GM12878 (cell line): ENCODE measurements at regions not wholly inside any gene's neighbourhood (a gene's known extent, or its start where the extent isn't known, plus 50 kb on each side); places are given as distances from the start of the nearest gene placed in this dataset.

Experiments
- ATAC-seq: fragments of 200-7000 bp; cut with Tn5 transposase; 3 replicates; pipeline ENCODE4 v1.9.1; 2020; ENCODE audit warnings: mild to moderate bottlenecking, moderate library complexity
- BruUV-seq: library from RNA; stranded (reverse); fragments of 400-500 nt; replicated peaks from 2 replicates; lab custom pipeline; 2021; lab: Mats Ljungman, UMichigan
- CTCF ChIA-PET: fragments of 300-600 bp; sonication (Branson Sonifier 250); formaldehyde crosslinking; extraction: SDS; loops from one replicate; lab custom pipeline; 2021; ENCODE audit warnings: inconsistent platforms; lab: Yijun Ruan, JAX
- POLR2A ChIA-PET: fragments of 350-600 bp; formaldehyde crosslinking; extraction: SDS; loops from one replicate; lab custom pipeline; 2021; ENCODE audit warnings: inconsistent platforms; lab: Charles Lee
- RAD21 ChIA-PET: fragments of 300-600 bp; sonication (Branson Sonifier 250); formaldehyde crosslinking; loops from one replicate; lab custom pipeline; 2023; ENCODE audit warnings: antibody characterized with exemption; ENCODE audit not compliant: unreplicated experiment; lab: Charles Lee
- SMC1A ChIA-PET: fragments of 300-600 bp; sonication (Branson Sonifier 250); formaldehyde crosslinking; loops from one replicate; lab custom pipeline; 2023; ENCODE audit not compliant: unreplicated experiment, uncharacterized antibody; lab: Charles Lee
- DNase-seq: peaks from one replicate; pipeline ENCODE4 v3.0.0-alpha.2; 2011; ENCODE audit warnings: low read depth, low spot score
- FAIRE-seq: peaks from 3 replicates; lab custom pipeline; 2011; peaks lifted over from hg19 to GRCh38; lab: Jason Lieb, UNC
- H2AFZ ChIP-seq: 2 replicates; pipeline ENCODE4 v1.6.0; 2011; ENCODE audit warnings: low read depth, low read length, control low read depth; ENCODE audit not compliant: control insufficient read depth
- H3K27ac ChIP-seq: 2 replicates; pipeline ENCODE4 v1.5.1; 2011; ENCODE audit warnings: control low read depth; ENCODE audit not compliant: control insufficient read depth, insufficient read depth
- H3K27me3 ChIP-seq, 2 experiments: replicated peaks in 1 of 2; 2 replicates each; pipeline versions ENCODE4 v1.6.0 to v1.6.1; 2011; ENCODE audit warnings: low read length in 1 of 2; ENCODE audit not compliant: control insufficient read depth in 2 of 2, insufficient read depth in 2 of 2
- H3K36me3 ChIP-seq, 2 experiments: 2 replicates each; pipeline ENCODE4 v1.5.1; 2011; ENCODE audit warnings: low read length in 1 of 2; ENCODE audit not compliant: control insufficient read depth in 2 of 2, insufficient read depth in 2 of 2
- H3K4me1 ChIP-seq: 2 replicates; pipeline ENCODE4 v1.6.1; 2011; ENCODE audit warnings: mild to moderate bottlenecking, low read length, moderate library complexity, mixed read lengths; ENCODE audit not compliant: control insufficient read depth, insufficient read depth
- H3K4me2 ChIP-seq: 2 replicates; pipeline ENCODE4 v1.6.0; 2011; ENCODE audit warnings: control low read depth; ENCODE audit not compliant: control insufficient read depth, insufficient read depth
- H3K4me3 ChIP-seq: fragments of 200-600 bp; sonication (generic); 2 replicates; pipeline ENCODE4 v1.5.1; 2016
- H3K79me2 ChIP-seq: 2 replicates; pipeline ENCODE4 v1.6.0; 2011; ENCODE audit warnings: low read length; ENCODE audit not compliant: control insufficient read depth, insufficient read depth
- H3K9ac ChIP-seq: 2 replicates; pipeline ENCODE4 v1.8.0; 2011; ENCODE audit warnings: low read length, control low read depth, mixed read lengths; ENCODE audit not compliant: control insufficient read depth, insufficient read depth
- H3K9me3 ChIP-seq: replicated peaks from 3 replicates; pipeline ENCODE4 v1.5.1; 2011; ENCODE audit warnings: mild to moderate bottlenecking, low read length; ENCODE audit not compliant: control insufficient read depth, insufficient read depth
- H4K20me1 ChIP-seq: 2 replicates; pipeline ENCODE4 v1.6.0; 2011; ENCODE audit not compliant: control insufficient read depth, insufficient read depth
- EGR1 ChIP-seq, 2 experiments: IDR thresholded peaks; 1 replicate in 1 of 2; 2 replicates in 1 of 2; pipeline ENCODE4 v1.6.1; 2011 to 2012; ENCODE audit warnings: low read depth in 2 of 2, low read length in 2 of 2, borderline replicate concordance in 1 of 2, mild to moderate bottlenecking in 1 of 2, moderate library complexity in 1 of 2
- ETV6 ChIP-seq, 2 experiments: fragments of 450-650 bp in 1 of 2; IDR thresholded peaks in 1 of 2; conservative IDR thresholded peaks in 1 of 2; 2 replicates each; pipeline ENCODE4 v1.6.1; 2014; ENCODE audit warnings: antibody characterized with exemption in 1 of 2, borderline replicate concordance in 1 of 2, low read depth in 1 of 2, mild to moderate bottlenecking in 1 of 2, moderate library complexity in 1 of 2
- SIN3A ChIP-seq: IDR thresholded peaks from 2 replicates; pipeline ENCODE4 v1.6.1; 2012; ENCODE audit warnings: low read depth, low read length, improper control_type of control experiment
- ZBTB11 ChIP-seq: fragments of 450-650 bp; formaldehyde crosslinking; IDR thresholded peaks from 2 replicates; pipeline ENCODE4 v1.5.0; 2022; ENCODE audit warnings: mild to moderate bottlenecking, missing genetic modification characterization
- WGBS: methylation state at CpG from one replicate; pipeline ENCODE4 v1.1.6; 2016; ENCODE audit warnings: low lambda C conversion rate; ENCODE audit not compliant: insufficient replicate concordance, insufficient coverage; ENCODE audit errors: missing lambda C conversion rate; 5-methylcytosine and 5-hydroxymethylcytosine counted together
- in situ Hi-C: fragments of 300-500 bp; cut with MboI; formaldehyde crosslinking; loops from 9 replicates; pipeline ENCODE4 v1.14.3; 2018; ENCODE audit warnings: mixed read lengths
- intact Hi-C: fragments of 100-400 bp; cut with micrococcal nuclease; formaldehyde crosslinking; loops from one replicate; pipeline ENCODE4 v1.14.2; 2022; ENCODE audit not compliant: unreplicated experiment

GRCh38 chr4:33696586-33696985 is 2547.7 kb downstream of the ARAP2 start:
- H3K27me3 ChIP-seq: no peaks in the 10 kb centered on the region

More at GRCh38 chr4:33696586-33696985, 2547.7 kb downstream of the ARAP2 start:
- Histone ChIP-seq H3K36me3 (no peaks in the 10 kb centered on the region), H3K9ac (no peak overlapping the region), H3K4me1 (no peaks in the 10 kb centered on the region), H3K9me3 (no peaks in the 10 kb centered on the region), H3K27ac (no peak overlapping the region), H3K4me3 (no peak overlapping the region), H4K20me1 (no peaks in the 10 kb centered on the region), H2AFZ (no peak overlapping the region), H3K4me2 (no peak overlapping the region), H3K79me2 (no peaks in the 10 kb centered on the region)
- BruUV-seq: no TSS peak
- no peak for ATAC-seq
- intact Hi-C loops: no loop called here
- ChIA-PET RAD21 (no interaction called here), POLR2A (no interaction called here), CTCF (interaction anchor here (1.0 kb wide), 1 partner anchor 43 kb away, joined by 3 read pairs; no protein-coding TSS in a partner anchor), SMC1A (interaction anchor here (0.9 kb wide), 1 partner anchor 15 kb away, joined by 3 read pairs; no protein-coding TSS in a partner anchor)
- in situ Hi-C loops: no loop called here
- TF ChIP-seq ETV6 (conservative IDR thresholded peaks at IDR 0.05 in 1 of 2, IDR thresholded peaks at IDR 0.05 in 1 of 2; ENCODE audit: borderline replicate concordance in 1 of 2, low read depth in 1 of 2): no peak
- no peak for TF ChIP-seq EGR1 (IDR thresholded peaks at IDR 0.05; ENCODE audit: borderline replicate concordance in 1 of 2, low read depth in 2 of 2, low read length in 2 of 2)
- TF ChIP-seq SIN3A: no peak
- TF ChIP-seq ZBTB11 (CRISPR knock-in tag): no peak
- no peak for DNase-seq
- WGBS: 12% methylated on average over 2 of the region's 2 CpGs
- no peak for FAIRE-seq
